ENCODE measurements at regions not wholly inside any gene's neighbourhood (a gene's known extent, or its start where the extent isn't known, plus 50 kb on each side); places are given as distances from the start of the nearest gene placed in this dataset.
"Not testable (repeated sequence)": the region's sequence is repeated elsewhere in the genome, so short reads cannot be mapped to it uniquely, and the experiment has no call there.

GRCh38 chr4:84276752-84277151 is 222.3 kb downstream of the NKX6-1 start:
- no peak for DNase-seq

GRCh38 chr4:84269536-84270044 is 229.5 kb downstream of the NKX6-1 start:
- no peak for DNase-seq

- no peak for DNase-seq
Observed at GRCh38 chr4:84264652-84265051, 234.4 kb downstream of the NKX6-1 start.

- no peak for DNase-seq
Observed at GRCh38 chr4:84263415-84263814, 235.7 kb downstream of the NKX6-1 start.

GRCh38 chr4:84260495-84260894 is 238.6 kb downstream of the NKX6-1 start:
- DNase-seq: no peak

- no peak for DNase-seq
Observed at GRCh38 chr4:84258905-84259830, 239.9 kb downstream of the NKX6-1 start.

GRCh38 chr4:84254537-84254936 is 244.6 kb downstream of the NKX6-1 start:
- no peak for DNase-seq

- DNase-seq: no peak
Observed at GRCh38 chr4:84249521-84249920, 249.6 kb downstream of the NKX6-1 start.

- DNase-seq: not testable (repeated sequence)
Observed at GRCh38 chr4:84245042-84245441, 254.1 kb downstream of the NKX6-1 start.

- DNase-seq: not testable (repeated sequence)
Observed at GRCh38 chr4:84244346-84244801, 254.7 kb downstream of the NKX6-1 start.

- no peak for DNase-seq
Observed at GRCh38 chr4:84243685-84244084, 255.4 kb downstream of the NKX6-1 start.

- DNase-seq: no peak
Observed at GRCh38 chr4:84239278-84239845, 259.7 kb downstream of the NKX6-1 start.

GRCh38 chr4:84238247-84239090 is 260.6 kb downstream of the NKX6-1 start:
- no peak for DNase-seq

- no peak for DNase-seq
Observed at GRCh38 chr4:84237008-84237407, 262.1 kb downstream of the NKX6-1 start.

- DNase-seq: no peak
Observed at GRCh38 chr4:84235126-84235944, 263.8 kb downstream of the NKX6-1 start.

- no peak for DNase-seq
Observed at GRCh38 chr4:84232309-84233095, 266.6 kb downstream of the NKX6-1 start.

GRCh38 chr4:84231539-84232055 is 267.5 kb downstream of the NKX6-1 start:
- DNase-seq: no peak

- no peak for DNase-seq
Observed at GRCh38 chr4:84224522-84224921, 274.6 kb downstream of the NKX6-1 start.

- no peak for DNase-seq
Observed at GRCh38 chr4:84221704-84222103, 277.4 kb downstream of the NKX6-1 start.

- DNase-seq: no peak
Observed at GRCh38 chr4:84220990-84221389, 278.1 kb downstream of the NKX6-1 start.

GRCh38 chr4:84219656-84220055 is 279.4 kb downstream of the NKX6-1 start:
- DNase-seq: no peak
